ENCODE measurements at regions not wholly inside any gene's neighbourhood (a gene's known extent, or its start where the extent isn't known, plus 50 kb on each side); places are given as distances from the start of the nearest gene placed in this dataset.
A peak's percentile ranks its signal among the peaks of the same experiment; 100 is the strongest.

DNA sequence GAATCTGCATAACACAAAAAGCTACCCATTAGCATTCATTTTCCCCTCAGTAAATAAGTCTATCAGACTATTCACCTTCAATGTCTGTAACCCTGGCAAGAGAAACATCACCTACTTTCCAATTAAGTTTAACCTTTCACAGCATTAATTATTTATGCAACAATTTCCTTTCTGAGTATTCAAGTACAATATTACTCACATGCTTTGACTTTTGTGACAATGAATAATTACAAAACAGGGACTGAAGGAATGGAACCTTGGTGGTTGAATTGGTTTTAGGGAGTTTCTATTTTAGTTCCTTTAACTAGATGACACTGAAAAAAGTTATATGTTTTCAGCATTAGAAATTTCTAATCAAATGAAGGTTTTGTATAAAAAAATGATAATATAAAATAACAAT is 932.3 kb upstream of the EPHA5 start:
- H3K4me2 ChIP-seq (ENCODE audit: low read depth, low read length) = no peak overlapping the region

GRCh38 chr4:66591968-66592367 is 921.7 kb upstream of the EPHA5 start:
- peak; percentile 15 for DNase-seq
- H3K9me2 ChIP-seq (replicated peaks; ENCODE audit: insufficient read depth, low read length) = no peaks in the 10 kb centered on the region
- H3K36me3 ChIP-seq (replicated peaks; ENCODE audit: insufficient read depth, low read length) = no peaks in the 10 kb centered on the region
- H3K79me2 ChIP-seq (ENCODE audit: low read length) = no peaks in the 10 kb centered on the region
- H3K9ac ChIP-seq (ENCODE audit: low read length) = no peak overlapping the region
- no peak for TF ChIP-seq EZH2phosphoT487 (IDR thresholded peaks at IDR 0.05; ENCODE audit: low read length)
- TF ChIP-seq EZH2 (optimal IDR thresholded peaks at IDR 0.05; ENCODE audit: low read depth, low read length) = no peak
- no peak for TF ChIP-seq CTCF (IDR thresholded peaks at IDR 0.05; ENCODE audit: low read length)
- H2AFZ ChIP-seq (ENCODE audit: low read length) = no peak overlapping the region
- H3K27me3 ChIP-seq (replicated peaks; ENCODE audit: insufficient read depth, low read length) = no peaks in the 10 kb centered on the region
- H3K4me1 ChIP-seq (ENCODE audit: low read length) = 0 out of 2 replicates have a peak, but pooled peaks cover 3% of the 10 kb centered on the region
- no peak overlapping the region for H3K4me2 ChIP-seq (ENCODE audit: low read depth, low read length)
- H3K9me3 ChIP-seq (replicated peaks; ENCODE audit: insufficient read depth, low read length) = no peaks in the 10 kb centered on the region
- H3F3A ChIP-seq (ENCODE audit: insufficient read depth, low read length) = no peaks in the 10 kb centered on the region
- H3K4me3 ChIP-seq (ENCODE audit: low read length) = no peak overlapping the region
- no peak overlapping the region for H3K27ac ChIP-seq (ENCODE audit: low read length)
- H4K20me1 ChIP-seq (ENCODE audit: insufficient read depth, low read length) = no peaks in the 10 kb centered on the region

More for the DNA sequence above, 932.3 kb upstream of the EPHA5 start:
- Histone ChIP-seq H3K36me3 (replicated peaks; ENCODE audit: insufficient read depth, low read length) (no peaks in the 10 kb centered on the region), H4K20me1 (ENCODE audit: insufficient read depth, low read length) (no peaks in the 10 kb centered on the region), H3K9me2 (replicated peaks; ENCODE audit: insufficient read depth, low read length) (no peaks in the 10 kb centered on the region), H3K27ac (ENCODE audit: low read length) (no peak overlapping the region), H3K27me3 (replicated peaks; ENCODE audit: insufficient read depth, low read length) (no peaks in the 10 kb centered on the region), H3K79me2 (ENCODE audit: low read length) (no peaks in the 10 kb centered on the region), H3F3A (ENCODE audit: insufficient read depth, low read length) (no peaks in the 10 kb centered on the region), H2AFZ (ENCODE audit: low read length) (no peak overlapping the region), H3K9me3 (replicated peaks; ENCODE audit: insufficient read depth, low read length) (no peaks in the 10 kb centered on the region), H3K9ac (ENCODE audit: low read length) (no peak overlapping the region), H3K4me3 (ENCODE audit: low read length) (no peak overlapping the region), H3K4me1 (ENCODE audit: low read length) (no peaks in the 10 kb centered on the region)
- TF ChIP-seq CTCF (IDR thresholded peaks at IDR 0.05; ENCODE audit: low read length) (no peak), EZH2phosphoT487 (IDR thresholded peaks at IDR 0.05; ENCODE audit: low read length) (no peak)
- DNase-seq = no peak

DNA sequence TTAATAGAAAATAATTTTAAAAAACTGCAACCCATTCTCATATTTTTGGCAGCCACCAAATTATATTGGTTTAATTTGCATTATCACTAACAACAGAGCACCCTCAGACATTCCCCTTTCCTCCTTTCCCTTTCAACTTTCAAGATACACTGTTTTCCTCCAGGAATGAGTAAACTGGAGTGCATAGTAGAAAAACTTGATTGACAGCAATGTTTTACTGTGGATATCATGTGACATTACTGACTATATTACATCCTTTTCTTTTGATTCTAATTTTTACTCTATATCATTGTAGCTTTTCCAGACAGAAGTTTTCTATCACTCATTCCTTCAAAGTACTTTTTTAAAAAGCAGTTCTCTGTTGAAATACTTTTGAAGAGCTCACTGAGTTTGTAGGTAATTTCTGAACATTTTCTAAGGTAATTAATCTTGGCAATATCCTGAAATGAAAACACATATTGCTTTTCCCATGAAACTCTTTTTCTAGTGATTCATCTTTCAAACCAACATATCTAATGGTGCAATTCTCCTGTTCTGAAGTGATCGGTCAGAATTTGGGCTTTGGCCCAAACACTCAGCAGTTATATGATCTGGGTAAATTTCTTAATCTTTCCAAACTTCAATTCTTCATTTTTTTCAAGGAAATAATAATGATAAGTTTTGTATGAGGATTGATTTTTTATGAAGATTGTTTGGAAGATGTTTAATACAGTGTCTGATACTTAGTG is 920.4 kb upstream of the EPHA5 start:
- Histone ChIP-seq H3K4me1 (ENCODE audit: low read length) (0 out of 2 replicates have a peak, but pooled peaks cover 3% of the 10 kb centered on the region), H3K9ac (ENCODE audit: low read length) (no peak overlapping the region), H3K9me3 (replicated peaks; ENCODE audit: insufficient read depth, low read length) (no peaks in the 10 kb centered on the region), H3K27ac (ENCODE audit: low read length) (no peak overlapping the region), H3K9me2 (replicated peaks; ENCODE audit: insufficient read depth, low read length) (no peaks in the 10 kb centered on the region), H3K36me3 (replicated peaks; ENCODE audit: insufficient read depth, low read length) (no peaks in the 10 kb centered on the region), H2AFZ (ENCODE audit: low read length) (no peak overlapping the region), H3K4me3 (ENCODE audit: low read length) (no peak overlapping the region), H3K4me2 (ENCODE audit: low read depth, low read length) (no peak overlapping the region), H3F3A (ENCODE audit: insufficient read depth, low read length) (no peaks in the 10 kb centered on the region), H3K27me3 (replicated peaks; ENCODE audit: insufficient read depth, low read length) (no peaks in the 10 kb centered on the region), H3K79me2 (ENCODE audit: low read length) (no peaks in the 10 kb centered on the region), H4K20me1 (ENCODE audit: insufficient read depth, low read length) (no peaks in the 10 kb centered on the region)
- TF ChIP-seq CTCF (IDR thresholded peaks at IDR 0.05; ENCODE audit: low read length) (no peak), EZH2phosphoT487 (IDR thresholded peaks at IDR 0.05; ENCODE audit: low read length) (no peak), EZH2 (optimal IDR thresholded peaks at IDR 0.05; ENCODE audit: low read depth, low read length) (no peak)
- no peak for DNase-seq

All from MM.1S (cell line).